ENCODE measurements at regions not wholly inside any gene's neighbourhood (a gene's known extent, or its start where the extent isn't known, plus 50 kb on each side); places are given as distances from the start of the nearest gene placed in this dataset.

DNA sequence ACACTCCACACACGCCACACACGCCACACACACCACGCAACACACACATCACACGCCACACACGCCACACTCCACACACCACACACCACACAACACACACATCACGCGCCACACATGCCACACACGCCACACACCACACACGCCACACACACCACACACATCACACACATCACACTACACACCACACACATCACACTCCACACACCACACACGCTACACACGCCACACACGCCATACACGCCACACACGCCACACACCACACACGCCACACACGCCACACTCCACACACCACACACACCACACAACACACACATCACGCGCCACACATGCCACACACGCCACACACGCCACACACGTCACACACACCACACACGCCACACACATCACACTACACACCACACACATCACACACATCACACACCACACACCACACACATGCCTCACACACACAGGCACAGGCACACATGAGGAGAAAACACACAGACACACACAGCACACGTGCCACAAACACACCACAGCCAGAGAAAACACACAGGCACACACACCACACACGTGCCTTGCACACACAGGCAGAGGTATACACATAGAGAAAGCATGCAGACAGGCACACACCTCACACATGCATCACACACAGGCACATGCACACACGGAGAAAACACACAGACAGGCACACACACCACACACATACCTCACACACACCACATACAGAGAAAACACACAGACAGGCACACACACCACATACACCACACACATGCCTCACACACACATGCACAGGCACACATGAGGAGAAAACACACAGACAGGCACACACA lies 241.5 kb upstream of the MYT1L start:
- H3K27me3 ChIP-seq (ENCODE audit: control insufficient read depth in 1 of 2, insufficient read depth in 2 of 2, low read length in 2 of 2) = no peaks in the 10 kb centered on the region
- peaks cover 7% of the 10 kb centered on the region for H3K4me1 ChIP-seq (ENCODE audit: insufficient read depth, low read length)
- no peaks in the 10 kb centered on the region for H3K36me3 ChIP-seq (ENCODE audit: insufficient read depth, low read length)
- H3K9ac ChIP-seq (ENCODE audit: low read length) = no peak overlapping the region
- H3K9me3 ChIP-seq (ENCODE audit: low read length) = no peaks in the 10 kb centered on the region
- H3K4me3 ChIP-seq (ENCODE audit: low read depth in 1 of 2, low read length in 2 of 2) = no peak overlapping the region
- H3K27ac ChIP-seq (ENCODE audit: low read depth, low read length) = no peak overlapping the region

GRCh38 chr2:2571301-2572150 lies 240.5 kb upstream of the MYT1L start:
- Histone ChIP-seq H3K9me3 (ENCODE audit: low read length) (no peaks in the 10 kb centered on the region), H3K4me3 (ENCODE audit: low read depth in 1 of 2, low read length in 2 of 2) (no peak overlapping the region), H3K9ac (ENCODE audit: low read length) (no peak overlapping the region), H3K27me3 (ENCODE audit: control insufficient read depth in 1 of 2, insufficient read depth in 2 of 2, low read length in 2 of 2) (no peaks in the 10 kb centered on the region), H3K27ac (ENCODE audit: low read depth, low read length) (no peak overlapping the region), H3K36me3 (ENCODE audit: insufficient read depth, low read length) (no peaks in the 10 kb centered on the region), H3K4me1 (ENCODE audit: insufficient read depth, low read length) (no peaks in the 10 kb centered on the region)

- Histone ChIP-seq H3K36me3 (ENCODE audit: insufficient read depth, low read length) (no peaks in the 10 kb centered on the region), H3K27me3 (ENCODE audit: control insufficient read depth in 1 of 2, insufficient read depth in 2 of 2, low read length in 2 of 2) (no peaks in the 10 kb centered on the region), H3K9me3 (ENCODE audit: low read length) (no peaks in the 10 kb centered on the region), H3K27ac (ENCODE audit: low read depth, low read length) (no peak overlapping the region), H3K4me3 (ENCODE audit: low read depth in 1 of 2, low read length in 2 of 2) (no peak overlapping the region), H3K4me1 (ENCODE audit: insufficient read depth, low read length) (no peaks in the 10 kb centered on the region), H3K9ac (ENCODE audit: low read length) (no peak overlapping the region)
These were observed 239.8 kb upstream of the MYT1L start for GRCh38 chr2:2570871-2571270.

DNA sequence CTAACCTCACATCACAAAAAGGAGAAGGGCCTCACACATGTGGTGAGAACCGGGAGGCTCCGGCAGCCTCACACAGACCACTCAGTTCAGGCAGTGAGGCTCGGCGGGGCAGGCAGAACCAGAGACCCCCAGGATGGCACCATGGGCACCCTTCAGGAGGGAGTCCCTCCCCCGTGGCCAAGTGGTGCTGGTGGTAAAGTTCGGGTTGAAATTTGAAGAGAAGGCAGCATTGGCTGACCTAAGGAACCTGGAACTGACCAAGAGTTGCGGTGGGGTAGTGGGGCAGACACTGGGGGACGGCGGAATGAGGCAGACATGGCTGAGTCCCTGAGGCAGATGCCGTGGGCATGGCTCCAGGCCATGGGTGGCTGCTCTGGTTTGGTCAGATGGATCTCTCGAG lies 239.3 kb upstream of the MYT1L start:
- no peaks in the 10 kb centered on the region for H3K27me3 ChIP-seq (ENCODE audit: control insufficient read depth in 1 of 2, insufficient read depth in 2 of 2, low read length in 2 of 2)
- H3K9ac ChIP-seq (ENCODE audit: low read length) = no peak overlapping the region
- no peaks in the 10 kb centered on the region for H3K9me3 ChIP-seq (ENCODE audit: low read length)
- H3K4me3 ChIP-seq (ENCODE audit: low read depth in 1 of 2, low read length in 2 of 2) = no peak overlapping the region
- H3K36me3 ChIP-seq (ENCODE audit: insufficient read depth, low read length) = no peaks in the 10 kb centered on the region
- no peak overlapping the region for H3K27ac ChIP-seq (ENCODE audit: low read depth, low read length)
- no peaks in the 10 kb centered on the region for H3K4me1 ChIP-seq (ENCODE audit: insufficient read depth, low read length)

GRCh38 chr2:2569836-2570235 lies 238.8 kb upstream of the MYT1L start:
- H3K27ac ChIP-seq (ENCODE audit: low read depth, low read length) = no peak overlapping the region
- no peak overlapping the region for H3K9ac ChIP-seq (ENCODE audit: low read length)
- H3K36me3 ChIP-seq (ENCODE audit: insufficient read depth, low read length) = no peaks in the 10 kb centered on the region
- H3K27me3 ChIP-seq (ENCODE audit: control insufficient read depth in 1 of 2, insufficient read depth in 2 of 2, low read length in 2 of 2) = no peaks in the 10 kb centered on the region
- H3K9me3 ChIP-seq (ENCODE audit: low read length) = no peaks in the 10 kb centered on the region
- no peaks in the 10 kb centered on the region for H3K4me1 ChIP-seq (ENCODE audit: insufficient read depth, low read length)
- H3K4me3 ChIP-seq (ENCODE audit: low read depth in 1 of 2, low read length in 2 of 2) = no peak overlapping the region

DNA sequence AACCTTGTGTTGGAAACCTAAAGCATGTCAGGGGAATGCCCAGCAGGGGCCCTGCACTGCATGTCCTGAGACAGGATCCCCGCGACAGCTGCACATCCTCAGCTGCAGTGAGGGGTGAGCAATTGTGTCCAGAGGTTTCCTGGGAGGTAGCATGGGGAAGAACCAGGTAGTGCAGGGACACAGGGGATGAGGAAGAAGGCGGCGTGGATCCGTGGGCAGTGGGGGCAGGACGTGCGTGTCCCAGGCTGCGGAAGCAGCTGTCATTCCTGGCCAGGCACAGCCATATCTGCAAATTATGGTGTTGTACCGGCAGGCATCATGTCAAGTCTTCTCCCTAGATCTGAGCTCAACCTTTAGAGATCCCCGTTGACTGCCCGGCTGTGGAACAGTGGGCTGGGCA lies 238.2 kb upstream of the MYT1L start:
- Histone ChIP-seq H3K9ac (ENCODE audit: low read length) (no peak overlapping the region), H3K9me3 (ENCODE audit: low read length) (no peaks in the 10 kb centered on the region), H3K27me3 (ENCODE audit: control insufficient read depth in 1 of 2, insufficient read depth in 2 of 2, low read length in 2 of 2) (no peaks in the 10 kb centered on the region), H3K4me1 (ENCODE audit: insufficient read depth, low read length) (no peaks in the 10 kb centered on the region), H3K36me3 (ENCODE audit: insufficient read depth, low read length) (no peaks in the 10 kb centered on the region), H3K27ac (ENCODE audit: low read depth, low read length) (no peak overlapping the region), H3K4me3 (ENCODE audit: low read depth in 1 of 2, low read length in 2 of 2) (no peak overlapping the region)

GRCh38 chr2:2568411-2568810 lies 237.3 kb upstream of the MYT1L start:
- H3K4me3 ChIP-seq (ENCODE audit: low read depth in 1 of 2, low read length in 2 of 2) = no peak overlapping the region
- no peaks in the 10 kb centered on the region for H3K9me3 ChIP-seq (ENCODE audit: low read length)
- H3K9ac ChIP-seq (ENCODE audit: low read length) = no peak overlapping the region
- no peak overlapping the region for H3K27ac ChIP-seq (ENCODE audit: low read depth, low read length)
- H3K4me1 ChIP-seq (ENCODE audit: insufficient read depth, low read length) = no peaks in the 10 kb centered on the region
- H3K36me3 ChIP-seq (ENCODE audit: insufficient read depth, low read length) = no peaks in the 10 kb centered on the region
- H3K27me3 ChIP-seq (ENCODE audit: control insufficient read depth in 1 of 2, insufficient read depth in 2 of 2, low read length in 2 of 2) = no peaks in the 10 kb centered on the region

DNA sequence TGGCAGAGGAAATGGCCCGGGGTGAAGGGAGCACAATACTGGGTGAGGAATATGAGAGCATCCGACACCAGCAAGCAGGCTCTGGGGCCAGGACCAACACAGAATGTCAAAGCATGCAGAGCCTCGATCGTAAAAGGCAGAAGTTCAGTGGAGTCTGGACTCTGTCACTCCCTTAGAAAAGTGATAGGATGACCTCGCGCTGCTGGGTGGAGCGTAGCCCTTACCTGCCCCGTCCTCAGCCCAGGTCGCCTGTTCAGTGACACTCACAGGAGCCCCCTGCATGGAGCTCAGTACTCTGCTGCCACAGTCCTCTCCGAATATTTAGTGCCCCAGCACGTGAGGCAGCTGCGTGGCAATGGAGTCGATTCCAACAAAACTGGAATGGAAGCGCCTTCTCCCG lies 236.7 kb upstream of the MYT1L start:
- H3K27ac ChIP-seq (ENCODE audit: low read depth, low read length) = no peak overlapping the region
- H3K9me3 ChIP-seq (ENCODE audit: low read length) = no peaks in the 10 kb centered on the region
- no peaks in the 10 kb centered on the region for H3K27me3 ChIP-seq (ENCODE audit: control insufficient read depth in 1 of 2, insufficient read depth in 2 of 2, low read length in 2 of 2)
- H3K4me3 ChIP-seq (ENCODE audit: low read depth in 1 of 2, low read length in 2 of 2) = no peak overlapping the region
- H3K9ac ChIP-seq (ENCODE audit: low read length) = no peak overlapping the region
- H3K36me3 ChIP-seq (ENCODE audit: insufficient read depth, low read length) = no peaks in the 10 kb centered on the region
- no peaks in the 10 kb centered on the region for H3K4me1 ChIP-seq (ENCODE audit: insufficient read depth, low read length)

GRCh38 chr2:2566396-2567323 lies 235.6 kb upstream of the MYT1L start:
- no peak overlapping the region for H3K4me3 ChIP-seq (ENCODE audit: low read depth in 1 of 2, low read length in 2 of 2)
- no peak overlapping the region for H3K9ac ChIP-seq (ENCODE audit: low read length)
- no peaks in the 10 kb centered on the region for H3K4me1 ChIP-seq (ENCODE audit: insufficient read depth, low read length)
- H3K9me3 ChIP-seq (ENCODE audit: low read length) = no peaks in the 10 kb centered on the region
- H3K27ac ChIP-seq (ENCODE audit: low read depth, low read length) = no peak overlapping the region
- H3K27me3 ChIP-seq (ENCODE audit: control insufficient read depth in 1 of 2, insufficient read depth in 2 of 2, low read length in 2 of 2) = no peaks in the 10 kb centered on the region
- H3K36me3 ChIP-seq (ENCODE audit: insufficient read depth, low read length) = no peaks in the 10 kb centered on the region

GRCh38 chr2:2565671-2566070 lies 234.6 kb upstream of the MYT1L start:
- Histone ChIP-seq H3K9me3 (ENCODE audit: low read length) (no peaks in the 10 kb centered on the region), H3K36me3 (ENCODE audit: insufficient read depth, low read length) (no peaks in the 10 kb centered on the region), H3K4me3 (ENCODE audit: low read depth in 1 of 2, low read length in 2 of 2) (no peak overlapping the region), H3K27ac (ENCODE audit: low read depth, low read length) (no peak overlapping the region), H3K9ac (ENCODE audit: low read length) (no peak overlapping the region), H3K4me1 (ENCODE audit: insufficient read depth, low read length) (no peaks in the 10 kb centered on the region), H3K27me3 (ENCODE audit: control insufficient read depth in 1 of 2, insufficient read depth in 2 of 2, low read length in 2 of 2) (no peaks in the 10 kb centered on the region)

Measured in muscle layer of colon (tissue), 2 donors.